Right kidney (tissue), 1 donor: ENCODE measurements at regions not wholly inside any gene's neighbourhood (a gene's known extent, or its start where the extent isn't known, plus 50 kb on each side); places are given as distances from the start of the nearest gene placed in this dataset.

Experiments used
- DNase-seq: peaks from one replicate; pipeline ENCODE4 v3.0.0-alpha.2; 2016

DNA sequence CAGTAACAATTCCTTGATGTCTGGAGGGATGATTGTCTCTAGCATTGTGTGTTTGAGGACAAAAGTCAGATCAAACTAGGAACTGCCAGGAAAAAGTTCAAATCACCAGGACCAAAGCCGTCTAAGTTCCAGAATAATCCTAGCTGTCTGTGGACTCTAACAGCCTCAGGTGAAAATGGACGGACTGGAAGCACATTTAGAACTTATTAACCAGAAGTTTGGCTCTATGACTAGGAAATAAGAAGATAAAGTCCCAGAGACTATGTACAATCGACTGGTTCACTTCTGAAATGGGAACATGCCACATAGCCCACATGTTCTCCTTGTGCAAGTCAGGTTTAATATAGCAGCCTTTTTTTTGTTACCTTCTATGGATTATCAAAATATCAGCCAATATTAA, 50.6 kb upstream of the SGO1 start:
- no peak for DNase-seq
